HepG2 (cell line): ENCODE measurements at regions not wholly inside any gene's neighbourhood (a gene's known extent, or its start where the extent isn't known, plus 50 kb on each side); places are given as distances from the start of the nearest gene placed in this dataset.

ENCODE experiments used
- ATAC-seq: fragments of 200-7000 bp; cut with Tn5 transposase; 3 replicates; pipeline ENCODE4 v1.9.1; 2020; ENCODE audit warnings: mild to moderate bottlenecking, moderate library complexity
- BruUV-seq: library from RNA; stranded (reverse); fragments of 400-500 nt; replicated peaks from 2 replicates; lab custom pipeline; 2021; lab: Mats Ljungman, UMichigan
- CTCF ChIA-PET: fragments of 300-600 bp; formaldehyde crosslinking; extraction: SDS; loops from one replicate; lab custom pipeline; 2021; ENCODE audit warnings: low total read pairs, inconsistent platforms, low intra/inter-chr PET ratio; lab: Yijun Ruan, JAX
- POLR2A ChIA-PET: fragments of 350-600 bp; sonication (Branson Sonifier 250); formaldehyde crosslinking; loops from one replicate; lab custom pipeline; 2020; ENCODE audit warnings: antibody characterized with exemption, inconsistent platforms; lab: Yijun Ruan, JAX
- DNase-seq: peaks from one replicate; pipeline ENCODE4 v3.0.0-alpha.2; 2015; ENCODE audit warnings: low spot score
- FAIRE-seq: peaks from 3 replicates; lab custom pipeline; 2011; peaks lifted over from hg19 to GRCh38; lab: Jason Lieb, UNC
- H2AFZ ChIP-seq: one replicate; pipeline ENCODE4 v1.6.1; 2011; ENCODE audit warnings: low read length, inconsistent platforms
- H3K27ac ChIP-seq: fragments of 300-600 bp; 3 replicates; pipeline ENCODE4 v1.8.0; 2011; ENCODE audit warnings: mixed run types, mild to moderate bottlenecking, mixed read lengths, low read length, inconsistent platforms; ENCODE audit not compliant: insufficient read depth; ENCODE audit errors: extremely low read length
- H3K27me3 ChIP-seq, 2 experiments: fragments of 200-600 bp in 1 of 2; 2 replicates in 1 of 2; 3 replicates in 1 of 2; pipeline versions ENCODE4 v1.6.0 to v1.8.0; 2011; ENCODE audit warnings: low read length in 2 of 2, mild to moderate bottlenecking in 2 of 2, moderate library complexity in 2 of 2, inconsistent platforms in 1 of 2; ENCODE audit not compliant: insufficient read depth in 2 of 2, control insufficient read depth in 1 of 2
- H3K36me3 ChIP-seq, 2 experiments: fragments of 200-600 bp in 1 of 2; replicated peaks in 1 of 2; 2 replicates in 1 of 2; 3 replicates in 1 of 2; pipeline versions ENCODE4 v1.5.1 to v1.8.0; 2011; ENCODE audit warnings: low read length in 2 of 2, inconsistent platforms in 1 of 2; ENCODE audit not compliant: insufficient read depth in 2 of 2, control insufficient read depth in 1 of 2
- H3K4me1 ChIP-seq: 2 replicates; pipeline ENCODE4 v1.5.1; 2012; ENCODE audit warnings: low read length, inconsistent platforms; ENCODE audit not compliant: insufficient read depth
- H3K4me2 ChIP-seq: 2 replicates; pipeline ENCODE4 v1.6.0; 2011; ENCODE audit warnings: low read depth, low read length, inconsistent platforms
- H3K4me3 ChIP-seq, 3 experiments: fragments of 200-600 bp in 1 of 3; sonication (generic), shearing (Covaris generic) in 1 of 3; replicated peaks in 1 of 3; 2 replicates each; pipeline ENCODE4 v1.5.1; 2011 to 2016; ENCODE audit warnings: low read length in 3 of 3, inconsistent platforms in 2 of 3, low read depth in 2 of 3, mild to moderate bottlenecking in 2 of 3, control low read depth in 1 of 3, mixed read lengths in 1 of 3; ENCODE audit not compliant: insufficient read depth in 1 of 3
- H3K79me2 ChIP-seq: one replicate; pipeline ENCODE4 v1.6.1; 2011; ENCODE audit warnings: low read length, inconsistent platforms; ENCODE audit not compliant: insufficient read depth
- H3K9ac ChIP-seq: 2 replicates; pipeline ENCODE4 v1.6.0; 2011; ENCODE audit warnings: mild to moderate bottlenecking, low read depth, low read length, inconsistent platforms; ENCODE audit not compliant: insufficient read depth
- H3K9me3 ChIP-seq: 2 replicates; pipeline ENCODE4 v1.5.1; 2012; ENCODE audit warnings: mild to moderate bottlenecking, low read length
- H4K20me1 ChIP-seq: 2 replicates; pipeline ENCODE4 v1.6.0; 2011; ENCODE audit warnings: inconsistent platforms, mild to moderate bottlenecking, low read length, moderate library complexity; ENCODE audit not compliant: insufficient read depth
- ARID5B ChIP-seq: IDR thresholded peaks from 2 replicates; pipeline ENCODE4 v1.4.0; 2020; ENCODE audit warnings: mild to moderate bottlenecking, missing genetic modification reagents
- CREM ChIP-seq, 2 experiments: sonication (generic) in 1 of 2; formaldehyde crosslinking in 1 of 2; IDR thresholded peaks; 2 replicates each; pipeline versions ENCODE4 v1.4.0 to v1.6.1; 2016 to 2020; ENCODE audit warnings: antibody characterized with exemption in 1 of 2, mild to moderate bottlenecking in 1 of 2, missing genetic modification reagents in 1 of 2
- ETV5 ChIP-seq: IDR thresholded peaks from 2 replicates; pipeline ENCODE4 v1.6.1; 2018; ENCODE audit warnings: missing biosample characterization, missing genetic modification reagents, inconsistent platforms, borderline replicate concordance
- FIP1L1 ChIP-seq: fragments of 200-400 bp; formaldehyde crosslinking; IDR thresholded peaks from 2 replicates; pipeline ENCODE4 v1.6.1; 2018; ENCODE audit warnings: low read depth, mild to moderate bottlenecking, low read length, moderate library complexity, borderline replicate concordance; ENCODE audit not compliant: insufficient read depth
- GTF2F1 ChIP-seq: fragments of 150-350 bp; IDR thresholded peaks from 2 replicates; pipeline ENCODE4 v1.6.1; 2014; ENCODE audit warnings: low read length
- IRF2 ChIP-seq: IDR thresholded peaks from 2 replicates; pipeline ENCODE4 v1.6.1; 2018; ENCODE audit warnings: missing genetic modification reagents, missing compliant biosample characterization
- JDP2 ChIP-seq: sonication (generic); formaldehyde crosslinking; IDR thresholded peaks from 2 replicates; pipeline ENCODE4 v1.8.1; 2022; ENCODE audit warnings: missing genetic modification reagents, borderline replicate concordance
- LBX2 ChIP-seq: sonication (generic); formaldehyde crosslinking; IDR thresholded peaks from 2 replicates; pipeline ENCODE4 v1.5.0; 2020; ENCODE audit warnings: missing genetic modification reagents, mild to moderate bottlenecking, borderline replicate concordance
- NBN ChIP-seq: fragments of 450-650 bp; conservative IDR thresholded peaks from 2 replicates; pipeline ENCODE4 v1.6.1; 2017
- RBM39 ChIP-seq: fragments of 200-400 bp; formaldehyde crosslinking; IDR thresholded peaks from one replicate; pipeline ENCODE4 v1.6.1; 2018; ENCODE audit warnings: antibody characterized with exemption, mild to moderate bottlenecking, low read depth, low read length; ENCODE audit not compliant: poor library complexity, severe bottlenecking
- SNAPC2 ChIP-seq: sonication (generic); formaldehyde crosslinking; IDR thresholded peaks from 2 replicates; pipeline ENCODE4 v1.8.1; 2022; ENCODE audit warnings: mild to moderate bottlenecking, missing genetic modification reagents
- SRY ChIP-seq: sonication (generic); formaldehyde crosslinking; IDR thresholded peaks from 2 replicates; pipeline ENCODE4 v1.8.0; 2022; ENCODE audit warnings: mild to moderate bottlenecking, missing genetic modification reagents
- XRCC5 ChIP-seq: fragments of 200-400 bp; formaldehyde crosslinking; optimal IDR thresholded peaks from 2 replicates; pipeline ENCODE3; 2017; ENCODE audit warnings: mild to moderate bottlenecking, low read length
- ZBTB42 ChIP-seq: sonication (generic); formaldehyde crosslinking; IDR thresholded peaks from 2 replicates; pipeline ENCODE4 v1.5.0; 2020; ENCODE audit warnings: mild to moderate bottlenecking, missing genetic modification reagents
- ZKSCAN5 ChIP-seq: sonication (generic); formaldehyde crosslinking; IDR thresholded peaks from 2 replicates; pipeline ENCODE4 v1.5.1; 2020; ENCODE audit warnings: mild to moderate bottlenecking, missing genetic modification reagents
- ZNF790 ChIP-seq: sonication (generic); formaldehyde crosslinking; IDR thresholded peaks from 2 replicates; pipeline ENCODE4 v1.8.0; 2022; ENCODE audit warnings: missing genetic modification reagents, mild to moderate bottlenecking, borderline replicate concordance
- WGBS: methylation state at CpG from one replicate; pipeline ENCODE4 v1.1.6; 2017; ENCODE audit warnings: low lambda C conversion rate; 5-methylcytosine and 5-hydroxymethylcytosine counted together
- in situ Hi-C: cut with HindIII; loops from 2 replicates; pipeline ENCODE4 v1.10.0; 2017; ENCODE audit warnings: low pct_unique_long_range_greater_than_20kb; ENCODE audit not compliant: extremely low pct_ligation_motif_present
- intact Hi-C: fragments of 100-400 bp; cut with micrococcal nuclease; formaldehyde crosslinking; loops from one replicate; pipeline ENCODE4 v1.10.0; 2022; ENCODE audit not compliant: unreplicated experiment
- TF ChIP-seq, protein P1 (sequence below): sonication (generic); formaldehyde crosslinking; IDR thresholded peaks from 2 replicates; pipeline ENCODE4 v1.5.0; 2020; ENCODE audit warnings: mild to moderate bottlenecking, missing genetic modification reagents

GRCh38 chr2:136323195-136323594, 205.2 kb upstream of the CXCR4 start:
- Histone ChIP-seq H3K4me2 (no peak overlapping the region), H3K4me3 (no peak overlapping the region), H3K79me2 (no peaks in the 10 kb centered on the region), H3K9ac (no peak overlapping the region), H3K27me3 (peaks cover 0 to 25% of the 10 kb centered on the region in 2 experiments; a peak in 3 of 5 replicates), H3K4me1 (peaks cover 11% of the 10 kb centered on the region; the same call in 1 of the 2 replicates), H3K27ac (no peak overlapping the region), H2AFZ (no peak overlapping the region), H3K9me3 (no peaks in the 10 kb centered on the region), H4K20me1 (no peaks in the 10 kb centered on the region), H3K36me3 (no peaks in the 10 kb centered on the region)
- CTCF ChIA-PET: no interaction called here
- no TSS peak for BruUV-seq
- TF ChIP-seq JDP2 (CRISPR knock-in tag) (no peak), FIP1L1 (no peak), GTF2F1 (no peak), ZNF790 (CRISPR knock-in tag) (no peak), SRY (CRISPR knock-in tag) (no peak), LBX2 (CRISPR knock-in tag) (no peak), ZBTB42 (CRISPR knock-in tag) (no peak), IRF2 (no peak), XRCC5 (no peak), NBN (no peak), CREM (IDR thresholded peaks at IDR 0.05) (no peak), CREM (CRISPR knock-in tag; IDR thresholded peaks at IDR 0.05) (no peak), ZKSCAN5 (CRISPR knock-in tag) (no peak), SNAPC2 (no peak), ARID5B (no peak), ETV5 (CRISPR knock-in tag) (no peak), RBM39 (no peak)
- TF ChIP-seq, protein P1, sequence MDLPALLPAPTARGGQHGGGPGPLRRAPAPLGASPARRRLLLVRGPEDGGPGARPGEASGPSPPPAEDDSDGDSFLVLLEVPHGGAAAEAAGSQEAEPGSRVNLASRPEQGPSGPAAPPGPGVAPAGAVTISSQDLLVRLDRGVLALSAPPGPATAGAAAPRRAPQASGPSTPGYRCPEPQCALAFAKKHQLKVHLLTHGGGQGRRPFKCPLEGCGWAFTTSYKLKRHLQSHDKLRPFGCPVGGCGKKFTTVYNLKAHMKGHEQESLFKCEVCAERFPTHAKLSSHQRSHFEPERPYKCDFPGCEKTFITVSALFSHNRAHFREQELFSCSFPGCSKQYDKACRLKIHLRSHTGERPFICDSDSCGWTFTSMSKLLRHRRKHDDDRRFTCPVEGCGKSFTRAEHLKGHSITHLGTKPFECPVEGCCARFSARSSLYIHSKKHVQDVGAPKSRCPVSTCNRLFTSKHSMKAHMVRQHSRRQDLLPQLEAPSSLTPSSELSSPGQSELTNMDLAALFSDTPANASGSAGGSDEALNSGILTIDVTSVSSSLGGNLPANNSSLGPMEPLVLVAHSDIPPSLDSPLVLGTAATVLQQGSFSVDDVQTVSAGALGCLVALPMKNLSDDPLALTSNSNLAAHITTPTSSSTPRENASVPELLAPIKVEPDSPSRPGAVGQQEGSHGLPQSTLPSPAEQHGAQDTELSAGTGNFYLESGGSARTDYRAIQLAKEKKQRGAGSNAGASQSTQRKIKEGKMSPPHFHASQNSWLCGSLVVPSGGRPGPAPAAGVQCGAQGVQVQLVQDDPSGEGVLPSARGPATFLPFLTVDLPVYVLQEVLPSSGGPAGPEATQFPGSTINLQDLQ (CRISPR knock-in tag): no peak
- DNase-seq (no peak), ATAC-seq (no peak), FAIRE-seq (no peak)
- intact Hi-C loops (no loop called here), in situ Hi-C loops (no loop called here)
- POLR2A ChIA-PET: no interaction called here
- WGBS: 4% methylated on average over 3 of the region's 3 CpGs
